ENCODE measurements at regions not wholly inside any gene's neighbourhood (a gene's known extent, or its start where the extent isn't known, plus 50 kb on each side); places are given as distances from the start of the nearest gene placed in this dataset.

GRCh38 chr1:194241215-194241614, 1054.8 kb upstream of the B3GALT2 start:
- Mint-ChIP-seq H3K27ac (no peak overlapping the region), H3K4me1 (no peaks in the 10 kb centered on the region), H3K27me3 (no peaks in the 10 kb centered on the region), H3K36me3 (ENCODE audit: low read depth) (no peaks in the 10 kb centered on the region), H3K9me3 (no peaks in the 10 kb centered on the region), H3K4me3 (no peak overlapping the region)
- CTCF ChIA-PET, result no interaction called here
- no peak for DNase-seq
- POLR2A ChIA-PET, result no interaction called here

GRCh38 chr1:194233069-194233468, 1046.7 kb upstream of the B3GALT2 start:
- POLR2A ChIA-PET, result no interaction called here
- CTCF ChIA-PET, result no interaction called here
- H3K4me3 Mint-ChIP-seq, result no peak overlapping the region
- H3K27ac Mint-ChIP-seq, result no peak overlapping the region
- no peak for DNase-seq
- no peaks in the 10 kb centered on the region for H3K27me3 Mint-ChIP-seq
- no peaks in the 10 kb centered on the region for H3K9me3 Mint-ChIP-seq
- no peaks in the 10 kb centered on the region for H3K36me3 Mint-ChIP-seq (ENCODE audit: low read depth)
- H3K4me1 Mint-ChIP-seq, result no peaks in the 10 kb centered on the region

DNA sequence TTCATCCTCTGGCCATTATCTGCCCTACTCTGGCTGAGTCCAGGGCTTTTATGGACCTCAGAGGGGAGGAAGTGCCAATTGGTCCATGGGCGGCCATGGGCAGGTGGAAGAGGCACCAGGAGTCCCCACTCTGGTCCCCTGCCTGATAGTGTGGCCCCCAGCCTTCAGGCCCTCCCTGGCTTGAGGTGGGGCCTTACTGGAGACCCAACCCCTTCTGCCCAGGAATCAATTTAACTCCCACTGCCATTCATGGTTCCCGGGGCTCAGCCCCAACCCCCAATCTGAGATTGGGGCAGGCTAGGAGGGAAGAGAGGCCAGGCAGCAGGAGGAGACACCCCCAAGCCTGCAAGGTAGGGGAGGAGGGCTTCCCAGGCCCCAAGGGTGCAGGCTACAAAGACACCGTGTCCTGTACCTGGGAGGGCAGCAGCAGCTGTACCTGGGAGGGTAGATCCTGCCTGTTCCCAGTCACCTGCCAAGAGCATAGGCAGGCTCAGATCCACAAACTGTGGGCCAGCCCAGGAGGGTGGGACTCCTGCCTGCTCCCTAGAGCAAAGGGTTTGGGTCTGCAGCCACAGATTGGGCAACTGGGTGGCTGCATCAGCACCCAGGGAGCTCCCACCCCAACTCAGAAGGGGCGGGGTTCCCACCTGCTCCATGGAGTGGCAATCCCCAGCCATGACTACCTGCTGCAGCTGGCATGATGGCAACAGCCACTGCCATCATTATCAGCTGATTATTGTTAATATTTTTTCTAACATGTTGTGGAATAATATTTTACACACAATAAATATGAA, 1044.1 kb upstream of the B3GALT2 start:
- Mint-ChIP-seq H3K9me3 (no peaks in the 10 kb centered on the region), H3K27me3 (no peaks in the 10 kb centered on the region), H3K36me3 (ENCODE audit: low read depth) (no peaks in the 10 kb centered on the region), H3K4me3 (no peak overlapping the region), H3K4me1 (peaks cover 9% of the 10 kb centered on the region), H3K27ac (no peak overlapping the region)
- POLR2A ChIA-PET, result no interaction called here
- no peak for DNase-seq
- CTCF ChIA-PET, result no interaction called here

- DNase-seq, result no peak
- Mint-ChIP-seq H3K27ac (no peak overlapping the region), H3K4me1 (peaks cover 13% of the 10 kb centered on the region), H3K4me3 (no peak overlapping the region), H3K36me3 (ENCODE audit: low read depth) (no peaks in the 10 kb centered on the region), H3K27me3 (no peaks in the 10 kb centered on the region), H3K9me3 (no peaks in the 10 kb centered on the region)
- POLR2A ChIA-PET, result no interaction called here
- CTCF ChIA-PET, result no interaction called here
These were observed 1042.0 kb upstream of the B3GALT2 start for GRCh38 chr1:194228427-194228826.

GRCh38 chr1:194227161-194227560, 1040.7 kb upstream of the B3GALT2 start:
- Mint-ChIP-seq H3K27me3 (no peaks in the 10 kb centered on the region), H3K4me1 (peaks cover 13% of the 10 kb centered on the region), H3K9me3 (peaks cover 2% of the 10 kb centered on the region), H3K4me3 (no peak overlapping the region), H3K36me3 (ENCODE audit: low read depth) (peaks cover 4% of the 10 kb centered on the region), H3K27ac (no peak overlapping the region)
- ChIA-PET POLR2A (no interaction called here), CTCF (no interaction called here)
- DNase-seq, result no peak

GRCh38 chr1:194225821-194226220, 1039.4 kb upstream of the B3GALT2 start:
- Mint-ChIP-seq H3K4me1 (peaks cover 13% of the 10 kb centered on the region), H3K27ac (no peak overlapping the region), H3K27me3 (no peaks in the 10 kb centered on the region), H3K36me3 (ENCODE audit: low read depth) (peaks cover 4% of the 10 kb centered on the region), H3K4me3 (no peak overlapping the region), H3K9me3 (peaks cover 2% of the 10 kb centered on the region)
- CTCF ChIA-PET, result interaction anchor here (0.9 kb wide), 1 partner anchor 12 kb away, joined by 3 read pairs; no protein-coding TSS in a partner anchor
- DNase-seq, result peak; percentile 19
- POLR2A ChIA-PET, result no interaction called here

DNA sequence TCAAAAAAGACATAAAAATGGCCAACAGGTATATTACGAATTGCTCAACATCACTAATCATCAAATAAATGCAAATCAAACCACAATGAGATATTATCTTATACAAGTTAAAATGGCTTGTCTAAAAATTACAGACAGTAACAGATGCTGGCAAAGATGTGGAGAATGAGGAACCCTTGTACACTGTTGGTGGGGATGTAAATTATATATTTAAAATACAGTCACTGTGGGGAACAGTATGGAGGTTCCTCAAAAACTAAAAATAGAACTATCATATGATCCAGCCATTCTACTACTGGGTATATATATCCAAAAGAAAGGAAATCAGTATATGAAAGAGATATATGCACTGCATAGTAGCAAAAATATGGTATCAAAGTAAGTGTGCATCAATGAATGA, 1037.2 kb upstream of the B3GALT2 start:
- CTCF ChIA-PET, result no interaction called here
- Mint-ChIP-seq H3K4me1 (peaks cover 13% of the 10 kb centered on the region), H3K36me3 (ENCODE audit: low read depth) (peaks cover 4% of the 10 kb centered on the region), H3K9me3 (peaks cover 2% of the 10 kb centered on the region), H3K27ac (no peak overlapping the region), H3K27me3 (no peaks in the 10 kb centered on the region), H3K4me3 (no peak overlapping the region)
- POLR2A ChIA-PET, result no interaction called here
- DNase-seq, result no peak

DNA sequence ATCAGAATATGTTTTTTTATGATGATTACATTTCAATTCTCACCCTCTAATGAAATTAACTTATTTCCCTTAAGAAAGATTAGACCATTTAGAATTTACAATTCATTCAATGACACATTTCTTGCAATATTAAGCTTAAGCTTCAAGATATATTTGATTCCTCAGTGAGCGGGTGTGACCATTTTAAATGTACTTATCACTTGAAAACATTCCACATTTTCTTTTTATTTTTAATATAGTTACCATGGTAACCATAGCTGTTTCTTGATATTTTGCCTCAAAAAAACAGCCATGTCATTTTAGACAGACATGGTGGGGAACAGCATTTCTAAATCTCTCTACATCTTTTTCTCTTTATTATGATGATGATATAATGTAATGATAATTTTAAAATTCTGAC, 1029.0 kb upstream of the B3GALT2 start:
- Mint-ChIP-seq H3K27ac (no peak overlapping the region), H3K4me1 (no peaks in the 10 kb centered on the region), H3K9me3 (no peaks in the 10 kb centered on the region), H3K27me3 (no peaks in the 10 kb centered on the region), H3K36me3 (ENCODE audit: low read depth) (no peaks in the 10 kb centered on the region), H3K4me3 (no peak overlapping the region)
- POLR2A ChIA-PET, result no interaction called here
- no peak for DNase-seq
- CTCF ChIA-PET, result no interaction called here

- Mint-ChIP-seq H3K4me1 (no peaks in the 10 kb centered on the region), H3K9me3 (no peaks in the 10 kb centered on the region), H3K27me3 (no peaks in the 10 kb centered on the region), H3K27ac (no peak overlapping the region), H3K4me3 (no peak overlapping the region), H3K36me3 (ENCODE audit: low read depth) (no peaks in the 10 kb centered on the region)
- CTCF ChIA-PET, result no interaction called here
- no peak for DNase-seq
- POLR2A ChIA-PET, result no interaction called here
These were observed 1028.3 kb upstream of the B3GALT2 start for GRCh38 chr1:194214735-194215134.

DNA sequence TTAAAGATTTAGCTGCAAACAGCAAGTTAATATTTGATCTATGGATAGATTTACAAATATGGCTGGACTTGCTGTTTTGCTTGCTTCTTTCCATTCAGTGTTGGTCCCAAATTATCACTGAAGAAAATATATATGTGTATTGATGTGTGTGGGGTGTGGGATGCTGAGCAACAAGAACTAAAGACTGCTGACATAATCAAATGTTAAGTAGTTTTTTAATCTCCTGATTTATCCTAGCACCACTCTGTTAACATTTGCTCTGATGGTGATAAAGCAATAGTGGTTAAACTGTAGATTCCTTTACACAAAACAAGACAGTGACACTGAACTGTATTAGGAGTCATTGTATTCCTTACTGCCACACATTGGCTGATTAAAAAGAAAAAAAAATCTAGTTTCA, 1023.5 kb upstream of the B3GALT2 start:
- Mint-ChIP-seq H3K27ac (no peak overlapping the region), H3K27me3 (no peaks in the 10 kb centered on the region), H3K4me1 (no peaks in the 10 kb centered on the region), H3K4me3 (no peak overlapping the region), H3K9me3 (no peaks in the 10 kb centered on the region), H3K36me3 (ENCODE audit: low read depth) (no peaks in the 10 kb centered on the region)
- no peak for DNase-seq
- ChIA-PET CTCF (no interaction called here), POLR2A (no interaction called here)

- DNase-seq, result no peak
- H3K4me1 Mint-ChIP-seq, result no peaks in the 10 kb centered on the region
- H3K27ac Mint-ChIP-seq, result no peak overlapping the region
- CTCF ChIA-PET, result no interaction called here
- POLR2A ChIA-PET, result no interaction called here
- H3K9me3 Mint-ChIP-seq, result no peaks in the 10 kb centered on the region
- H3K27me3 Mint-ChIP-seq, result no peaks in the 10 kb centered on the region
- H3K4me3 Mint-ChIP-seq, result no peak overlapping the region
- no peaks in the 10 kb centered on the region for H3K36me3 Mint-ChIP-seq (ENCODE audit: low read depth)
These were observed 1022.3 kb upstream of the B3GALT2 start for GRCh38 chr1:194208674-194209073.

GRCh38 chr1:194196562-194196961, 1010.1 kb upstream of the B3GALT2 start:
- ChIA-PET POLR2A (no interaction called here), CTCF (no interaction called here)
- no peaks in the 10 kb centered on the region for H3K36me3 Mint-ChIP-seq (ENCODE audit: low read depth)
- DNase-seq, result no peak
- H3K4me3 Mint-ChIP-seq, result no peak overlapping the region
- H3K27me3 Mint-ChIP-seq, result no peaks in the 10 kb centered on the region
- H3K27ac Mint-ChIP-seq, result no peak overlapping the region
- no peaks in the 10 kb centered on the region for H3K9me3 Mint-ChIP-seq
- no peaks in the 10 kb centered on the region for H3K4me1 Mint-ChIP-seq

- ChIA-PET POLR2A (no interaction called here), CTCF (no interaction called here)
- Mint-ChIP-seq H3K27ac (no peak overlapping the region), H3K4me3 (no peak overlapping the region), H3K27me3 (no peaks in the 10 kb centered on the region), H3K4me1 (no peaks in the 10 kb centered on the region), H3K9me3 (peaks cover 6% of the 10 kb centered on the region), H3K36me3 (ENCODE audit: low read depth) (no peaks in the 10 kb centered on the region)
- DNase-seq, result no peak
These were observed 1008.3 kb upstream of the B3GALT2 start for GRCh38 chr1:194194724-194195123.

DNA sequence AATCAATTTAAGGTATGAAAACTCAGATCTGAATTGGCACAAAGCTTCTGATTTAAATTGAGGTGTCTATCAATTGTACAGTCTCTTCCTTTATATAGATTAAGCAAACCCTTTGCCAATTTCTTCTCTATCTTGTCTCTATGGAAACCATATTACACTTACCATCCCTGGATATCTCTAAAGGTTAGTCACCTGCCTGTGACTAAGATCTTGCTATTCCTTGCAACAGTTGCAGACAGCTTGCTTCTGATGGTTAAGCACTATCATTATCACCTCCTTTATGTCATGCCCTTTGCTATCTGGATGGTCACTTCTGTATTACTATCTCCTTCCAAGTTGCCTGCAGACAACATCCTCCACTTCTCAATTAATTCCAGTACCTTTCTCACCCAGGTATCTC, 998.6 kb upstream of the B3GALT2 start:
- Mint-ChIP-seq H3K4me1 (no peaks in the 10 kb centered on the region), H3K36me3 (ENCODE audit: low read depth) (no peaks in the 10 kb centered on the region), H3K27me3 (no peaks in the 10 kb centered on the region), H3K27ac (no peak overlapping the region), H3K9me3 (peaks cover 2% of the 10 kb centered on the region), H3K4me3 (no peak overlapping the region)
- DNase-seq, result no peak
- POLR2A ChIA-PET, result no interaction called here
- CTCF ChIA-PET, result no interaction called here
